DOHH2 (cell line): ENCODE measurements at regions not wholly inside any gene's neighbourhood (a gene's known extent, or its start where the extent isn't known, plus 50 kb on each side); places are given as distances from the start of the nearest gene placed in this dataset.

Source experiments
- CTCF ChIP-seq: fragments of 200-600 bp; sonication (generic); IDR thresholded peaks from one replicate; pipeline ENCODE4 v1.5.1; 2014; ENCODE audit warnings: antibody characterized with exemption, mild to moderate bottlenecking, low read depth, low read length; ENCODE audit not compliant: poor library complexity, severe bottlenecking
- EZH2phosphoT487 ChIP-seq: fragments of 200-600 bp; sonication (generic); IDR thresholded peaks from 2 replicates; pipeline ENCODE4 v1.6.1; 2017; ENCODE audit warnings: borderline replicate concordance, mild to moderate bottlenecking, antibody characterized with exemption, low read length, moderate library complexity, mixed read lengths

- no peak for TF ChIP-seq CTCF
- TF ChIP-seq EZH2phosphoT487: no peak
Measured at GRCh38 chr21:24840287-24840686, 767.0 kb downstream of the MRPL39 start.
